Fibroblast of lung (primary cell): ENCODE measurements at regions not wholly inside any gene's neighbourhood (a gene's known extent, or its start where the extent isn't known, plus 50 kb on each side); places are given as distances from the start of the nearest gene placed in this dataset.

Source experiments
- DNase-seq, 2 donors: peaks; one replicate each; pipeline versions ENCODE4 v3.0.0 to v3.0.0-alpha.2; 2010; ENCODE audit warnings: low read depth in 2 of 2
- H2AFZ ChIP-seq: 2 replicates; pipeline ENCODE4 v1.5.1; 2012; ENCODE audit warnings: low read length, control low read depth, inconsistent platforms
- H3K27ac ChIP-seq: 2 replicates; pipeline ENCODE4 v1.5.1; 2011; ENCODE audit warnings: low read length, control low read depth; ENCODE audit not compliant: insufficient read depth
- H3K27me3 ChIP-seq: 2 replicates; pipeline ENCODE4 v1.5.1; 2011; ENCODE audit warnings: mild to moderate bottlenecking, low read length; ENCODE audit not compliant: control insufficient read depth, insufficient read depth
- H3K36me3 ChIP-seq: 2 replicates; pipeline ENCODE4 v1.5.1; 2011; ENCODE audit warnings: low read length; ENCODE audit not compliant: control insufficient read depth, insufficient read depth
- H3K4me1 ChIP-seq: 2 replicates; pipeline ENCODE4 v1.5.1; 2011; ENCODE audit warnings: low read length; ENCODE audit not compliant: control insufficient read depth, insufficient read depth; ENCODE audit errors: extremely low read depth
- H3K4me2 ChIP-seq: 2 replicates; pipeline ENCODE4 v1.5.1; 2011; ENCODE audit warnings: low read length, control low read depth; ENCODE audit not compliant: insufficient read depth; ENCODE audit errors: extremely low read depth
- H3K4me3 ChIP-seq, 4 experiments: fragments of 200-600 bp in 1 of 4; sonication (generic) in 1 of 4; replicated peaks in 1 of 4; 2 replicates each; pipeline ENCODE4 v1.5.1; 2011 to 2016; ENCODE audit warnings: low read length in 4 of 4, low read depth in 3 of 4, mild to moderate bottlenecking in 3 of 4, control low read depth in 2 of 4, inconsistent platforms in 1 of 4, mixed read lengths in 1 of 4; ENCODE audit not compliant: insufficient read depth in 1 of 4; ENCODE audit errors: control extremely low read depth in 1 of 4
- H3K79me2 ChIP-seq: 2 replicates; pipeline ENCODE4 v1.5.1; 2012; ENCODE audit warnings: mild to moderate bottlenecking, low read length, inconsistent platforms; ENCODE audit not compliant: control insufficient read depth, insufficient read depth
- H3K9ac ChIP-seq: 2 replicates; pipeline ENCODE4 v1.5.1; 2011; ENCODE audit warnings: mild to moderate bottlenecking, low read length, control low read depth; ENCODE audit not compliant: insufficient read depth
- H3K9me3 ChIP-seq: 2 replicates; pipeline ENCODE4 v1.5.1; 2012; ENCODE audit warnings: low read depth, low read length; ENCODE audit not compliant: control insufficient read depth, insufficient read depth
- H4K20me1 ChIP-seq: 2 replicates; pipeline ENCODE4 v1.5.1; 2011; ENCODE audit warnings: low read length; ENCODE audit not compliant: control insufficient read depth, insufficient read depth; ENCODE audit errors: extremely low read depth
- CTCF ChIP-seq, 2 donors: IDR thresholded peaks in 1 of 2; conservative IDR thresholded peaks in 1 of 2; 1 replicate in 1 of 2; 2 replicates in 1 of 2; pipeline ENCODE4 v1.5.1; 2011 to 2012; ENCODE audit warnings: low read length in 2 of 2, control low read depth in 1 of 2, inconsistent platforms in 1 of 2, low read depth in 1 of 2, mild to moderate bottlenecking in 1 of 2
- EZH2 ChIP-seq: IDR thresholded peaks from 2 replicates; pipeline ENCODE4 v1.5.1; 2012; ENCODE audit warnings: low read length, control low read depth, mild to moderate bottlenecking; ENCODE audit errors: missing control alignments

- H3K27me3 ChIP-seq = no peaks in the 10 kb centered on the region
- no peak for TF ChIP-seq EZH2
- no peak for TF ChIP-seq CTCF (conservative IDR thresholded peaks at IDR 0.05 in 1 of 2, IDR thresholded peaks at IDR 0.05 in 1 of 2; ENCODE audit: low read depth in 1 of 2, low read length in 2 of 2)
- no peaks in the 10 kb centered on the region for H3K36me3 ChIP-seq
- H3K4me3 ChIP-seq = no peak overlapping the region
- H3K4me1 ChIP-seq = no peaks in the 10 kb centered on the region
- no peak for DNase-seq
- no peaks in the 10 kb centered on the region for H3K79me2 ChIP-seq
- no peaks in the 10 kb centered on the region for H4K20me1 ChIP-seq
- H3K27ac ChIP-seq = no peak overlapping the region
- no peak overlapping the region for H2AFZ ChIP-seq
- H3K9ac ChIP-seq = no peak overlapping the region
- H3K9me3 ChIP-seq = no peaks in the 10 kb centered on the region
- no peak overlapping the region for H3K4me2 ChIP-seq
These were observed 157.2 kb upstream of the SYT10 start for GRCh38 chr12:33596814-33597213.

GRCh38 chr12:33602515-33602914 lies 162.9 kb upstream of the SYT10 start:
- Histone ChIP-seq H3K36me3 (no peaks in the 10 kb centered on the region), H3K27ac (no peak overlapping the region), H3K4me2 (no peak overlapping the region), H3K79me2 (no peaks in the 10 kb centered on the region), H3K27me3 (no peaks in the 10 kb centered on the region), H3K4me1 (no peaks in the 10 kb centered on the region), H3K9ac (no peak overlapping the region), H4K20me1 (no peaks in the 10 kb centered on the region), H3K9me3 (no peaks in the 10 kb centered on the region), H2AFZ (no peak overlapping the region), H3K4me3 (no peak overlapping the region)
- TF ChIP-seq EZH2 (no peak), CTCF (conservative IDR thresholded peaks at IDR 0.05 in 1 of 2, IDR thresholded peaks at IDR 0.05 in 1 of 2; ENCODE audit: low read depth in 1 of 2, low read length in 2 of 2) (no peak)
- DNase-seq = no peak

GRCh38 chr12:33605757-33606156 lies 166.1 kb upstream of the SYT10 start:
- no peak overlapping the region for H3K27ac ChIP-seq
- H3K4me2 ChIP-seq = no peak overlapping the region
- H3K4me1 ChIP-seq = no peaks in the 10 kb centered on the region
- no peaks in the 10 kb centered on the region for H3K36me3 ChIP-seq
- H3K79me2 ChIP-seq = no peaks in the 10 kb centered on the region
- no peaks in the 10 kb centered on the region for H4K20me1 ChIP-seq
- no peaks in the 10 kb centered on the region for H3K9me3 ChIP-seq
- no peak for DNase-seq
- TF ChIP-seq CTCF (conservative IDR thresholded peaks at IDR 0.05 in 1 of 2, IDR thresholded peaks at IDR 0.05 in 1 of 2; ENCODE audit: low read depth in 1 of 2, low read length in 2 of 2) = no peak
- TF ChIP-seq EZH2 = no peak
- H2AFZ ChIP-seq = no peak overlapping the region
- H3K27me3 ChIP-seq = no peaks in the 10 kb centered on the region
- no peak overlapping the region for H3K9ac ChIP-seq
- no peak overlapping the region for H3K4me3 ChIP-seq
